ENCODE measurements at regions not wholly inside any gene's neighbourhood (a gene's known extent, or its start where the extent isn't known, plus 50 kb on each side); places are given as distances from the start of the nearest gene placed in this dataset.

GRCh38 chr22:22787786-22788459, 99.7 kb upstream of the IGLL5 start:
- ChIA-PET POLR2A (ENCODE audit: low non-redundant PET) (no interaction called here), CTCF (interaction anchor here (1.3 kb wide), 1 partner anchor 96 kb away, joined by 14 read pairs; no protein-coding TSS in a partner anchor)
- Histone ChIP-seq H3K9me3 (ENCODE audit: low read depth, low read length, poor library complexity, severe bottlenecking) (no peaks in the 10 kb centered on the region), H3K27me3 (replicated peaks; ENCODE audit: insufficient read depth, low read depth, low read length, poor library complexity) (peaks cover 14% of the 10 kb centered on the region), H3K4me1 (ENCODE audit: insufficient read depth, low read length, poor library complexity, severe bottlenecking) (no peaks in the 10 kb centered on the region), H3K27ac (ENCODE audit: low read depth, low read length, poor library complexity, severe bottlenecking) (no peak overlapping the region), H3K4me3 (ENCODE audit: low read depth, low read length, poor library complexity, severe bottlenecking) (no peak overlapping the region), H3K36me3 (ENCODE audit: insufficient read depth, low read length, poor library complexity, severe bottlenecking) (no peaks in the 10 kb centered on the region)
- TF ChIP-seq, protein P1, sequence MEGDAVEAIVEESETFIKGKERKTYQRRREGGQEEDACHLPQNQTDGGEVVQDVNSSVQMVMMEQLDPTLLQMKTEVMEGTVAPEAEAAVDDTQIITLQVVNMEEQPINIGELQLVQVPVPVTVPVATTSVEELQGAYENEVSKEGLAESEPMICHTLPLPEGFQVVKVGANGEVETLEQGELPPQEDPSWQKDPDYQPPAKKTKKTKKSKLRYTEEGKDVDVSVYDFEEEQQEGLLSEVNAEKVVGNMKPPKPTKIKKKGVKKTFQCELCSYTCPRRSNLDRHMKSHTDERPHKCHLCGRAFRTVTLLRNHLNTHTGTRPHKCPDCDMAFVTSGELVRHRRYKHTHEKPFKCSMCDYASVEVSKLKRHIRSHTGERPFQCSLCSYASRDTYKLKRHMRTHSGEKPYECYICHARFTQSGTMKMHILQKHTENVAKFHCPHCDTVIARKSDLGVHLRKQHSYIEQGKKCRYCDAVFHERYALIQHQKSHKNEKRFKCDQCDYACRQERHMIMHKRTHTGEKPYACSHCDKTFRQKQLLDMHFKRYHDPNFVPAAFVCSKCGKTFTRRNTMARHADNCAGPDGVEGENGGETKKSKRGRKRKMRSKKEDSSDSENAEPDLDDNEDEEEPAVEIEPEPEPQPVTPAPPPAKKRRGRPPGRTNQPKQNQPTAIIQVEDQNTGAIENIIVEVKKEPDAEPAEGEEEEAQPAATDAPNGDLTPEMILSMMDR (conservative IDR thresholded peaks at IDR 0.05; ENCODE audit: low read depth, low read length): peak; percentile 94
- TF ChIP-seq EZH2 (IDR thresholded peaks at IDR 0.05; ENCODE audit: borderline replicate concordance, low read depth, low read length, poor library complexity, severe bottlenecking): no peak
- BruUV-seq (replicated peaks): no TSS peak
- intact Hi-C loops (cut with micrococcal nuclease; ENCODE audit: unreplicated experiment): no loop called here
- DNase-seq (ENCODE audit: low spot score): peak; percentile 64

- intact Hi-C loops (cut with micrococcal nuclease; ENCODE audit: unreplicated experiment): no loop called here
These were observed 99.1 kb upstream of the IGLL5 start for GRCh38 chr22:22788460-22789037.

DNA sequence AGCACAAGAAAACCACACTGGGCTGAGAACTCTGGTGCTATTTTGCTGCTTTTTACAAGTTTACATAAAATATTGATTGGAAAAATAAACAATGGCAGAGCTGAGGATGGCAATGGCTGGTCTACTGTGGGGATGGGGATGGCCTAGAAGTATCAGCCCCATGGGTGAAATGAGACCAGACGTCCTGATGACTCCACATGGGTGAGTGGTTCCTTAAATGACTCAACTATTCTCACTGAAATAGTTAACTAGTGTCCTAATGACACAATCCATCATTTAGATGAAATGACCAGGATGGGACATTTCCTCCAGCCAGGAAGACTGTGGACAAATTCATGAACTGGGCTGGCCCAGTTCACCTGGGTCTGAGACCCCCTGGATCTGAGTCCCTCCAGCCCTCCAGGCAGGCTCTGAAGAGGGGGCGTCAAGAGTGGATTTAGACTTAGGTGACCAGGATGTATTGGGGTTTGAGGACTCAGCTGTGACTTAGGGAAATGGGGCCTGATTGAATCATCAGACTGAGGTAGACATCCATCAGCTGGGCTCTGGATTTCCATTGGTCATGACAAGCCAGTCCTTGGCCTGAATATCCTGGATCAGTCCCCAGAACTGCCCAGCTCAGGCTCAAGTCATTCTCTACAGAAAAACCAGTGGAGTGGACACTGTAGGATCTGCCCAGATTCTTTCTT, 98.2 kb upstream of the IGLL5 start:
- no peak overlapping the region for H3K4me3 ChIP-seq (ENCODE audit: low read depth, low read length, poor library complexity, severe bottlenecking)

More at GRCh38 chr22:22788460-22789037, 99.1 kb upstream of the IGLL5 start:
- Histone ChIP-seq H3K4me3 (ENCODE audit: low read depth, low read length, poor library complexity, severe bottlenecking) (no peak overlapping the region), H3K9me3 (ENCODE audit: low read depth, low read length, poor library complexity, severe bottlenecking) (no peaks in the 10 kb centered on the region), H3K27me3 (replicated peaks; ENCODE audit: insufficient read depth, low read depth, low read length, poor library complexity) (peaks cover 14% of the 10 kb centered on the region), H3K36me3 (ENCODE audit: insufficient read depth, low read length, poor library complexity, severe bottlenecking) (no peaks in the 10 kb centered on the region), H3K4me1 (ENCODE audit: insufficient read depth, low read length, poor library complexity, severe bottlenecking) (no peaks in the 10 kb centered on the region), H3K27ac (ENCODE audit: low read depth, low read length, poor library complexity, severe bottlenecking) (no peak overlapping the region)
- ChIA-PET POLR2A (ENCODE audit: low non-redundant PET) (no interaction called here), CTCF (interaction anchor here (1.3 kb wide), 1 partner anchor 95 kb away, joined by 14 read pairs; no protein-coding TSS in a partner anchor)
- no peak for DNase-seq (ENCODE audit: low spot score)
- TF ChIP-seq, protein P1 (conservative IDR thresholded peaks at IDR 0.05; ENCODE audit: low read depth, low read length): no peak; the same call in 1 of the 2 replicates
- TF ChIP-seq EZH2 (IDR thresholded peaks at IDR 0.05; ENCODE audit: borderline replicate concordance, low read depth, low read length, poor library complexity, severe bottlenecking): no peak
- no TSS peak for BruUV-seq (replicated peaks)

More for the DNA sequence above, 98.2 kb upstream of the IGLL5 start:
- no peak for DNase-seq (ENCODE audit: low spot score)
- no peak overlapping the region for H3K27ac ChIP-seq (ENCODE audit: low read depth, low read length, poor library complexity, severe bottlenecking)
- intact Hi-C loops (cut with micrococcal nuclease; ENCODE audit: unreplicated experiment): no loop called here
- ChIA-PET POLR2A (ENCODE audit: low non-redundant PET) (no interaction called here), CTCF (no interaction called here)
- no peak for TF ChIP-seq EZH2 (IDR thresholded peaks at IDR 0.05; ENCODE audit: borderline replicate concordance, low read depth, low read length, poor library complexity, severe bottlenecking)
- TF ChIP-seq, protein P1 (conservative IDR thresholded peaks at IDR 0.05; ENCODE audit: low read depth, low read length): no peak
- no peaks in the 10 kb centered on the region for H3K4me1 ChIP-seq (ENCODE audit: insufficient read depth, low read length, poor library complexity, severe bottlenecking)
- H3K27me3 ChIP-seq (replicated peaks; ENCODE audit: insufficient read depth, low read depth, low read length, poor library complexity): peaks cover 12% of the 10 kb centered on the region
- no peaks in the 10 kb centered on the region for H3K9me3 ChIP-seq (ENCODE audit: low read depth, low read length, poor library complexity, severe bottlenecking)
- no TSS peak for BruUV-seq (replicated peaks)
- H3K36me3 ChIP-seq (ENCODE audit: insufficient read depth, low read length, poor library complexity, severe bottlenecking): no peaks in the 10 kb centered on the region

Measured in A673 (cell line).